NCI-H2227 treated with DMSO at 0.1 percent for 48 hours (cell line): ENCODE measurements at regions not wholly inside any gene's neighbourhood (a gene's known extent, or its start where the extent isn't known, plus 50 kb on each side); places are given as distances from the start of the nearest gene placed in this dataset.

Source experiments
- DNase-seq: peaks from one replicate; lab custom pipeline; 2025; lab: John Stamatoyannopoulos, UW

DNA sequence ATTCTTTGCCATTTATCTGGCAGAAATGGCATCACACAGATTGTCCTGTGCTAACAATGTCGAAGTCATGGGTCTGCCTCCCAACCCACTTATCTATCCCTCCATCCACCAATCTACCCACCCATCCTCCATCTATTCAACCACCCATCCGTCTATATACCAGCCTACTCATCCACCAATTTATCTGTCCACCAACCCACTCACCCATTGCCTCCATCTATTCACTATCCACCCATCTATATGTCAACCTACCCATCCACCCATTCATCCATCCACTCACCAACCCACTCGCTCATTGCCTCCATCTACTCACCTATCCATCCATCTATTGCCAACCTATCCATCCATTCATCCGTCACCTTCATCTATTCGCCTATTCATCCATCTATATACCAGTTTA lies 521.2 kb downstream of the SHQ1 start:
- DNase-seq = no peak

- DNase-seq = no peak
These were observed 523.9 kb downstream of the SHQ1 start for GRCh38 chr3:72324253-72324811.

DNA sequence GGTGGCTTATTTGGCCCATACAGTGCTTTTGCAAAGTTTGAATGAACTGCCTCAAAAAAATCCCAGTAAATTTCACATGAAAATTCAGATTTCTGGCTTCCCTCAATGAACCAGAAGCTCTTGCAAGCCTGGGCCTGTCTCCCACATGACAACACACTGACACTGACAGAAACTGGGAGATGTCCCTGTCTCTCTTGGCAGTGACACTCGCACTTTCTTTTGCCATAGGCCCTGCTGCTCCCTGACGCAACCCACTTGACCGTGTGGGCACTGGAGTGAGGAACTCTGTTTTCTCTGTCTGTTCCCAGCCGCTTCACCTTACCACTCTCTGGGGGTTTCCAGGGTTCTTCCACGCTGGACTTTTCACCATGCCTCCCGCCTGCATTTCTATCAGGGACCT lies 524.5 kb downstream of the SHQ1 start:
- no peak for DNase-seq

DNA sequence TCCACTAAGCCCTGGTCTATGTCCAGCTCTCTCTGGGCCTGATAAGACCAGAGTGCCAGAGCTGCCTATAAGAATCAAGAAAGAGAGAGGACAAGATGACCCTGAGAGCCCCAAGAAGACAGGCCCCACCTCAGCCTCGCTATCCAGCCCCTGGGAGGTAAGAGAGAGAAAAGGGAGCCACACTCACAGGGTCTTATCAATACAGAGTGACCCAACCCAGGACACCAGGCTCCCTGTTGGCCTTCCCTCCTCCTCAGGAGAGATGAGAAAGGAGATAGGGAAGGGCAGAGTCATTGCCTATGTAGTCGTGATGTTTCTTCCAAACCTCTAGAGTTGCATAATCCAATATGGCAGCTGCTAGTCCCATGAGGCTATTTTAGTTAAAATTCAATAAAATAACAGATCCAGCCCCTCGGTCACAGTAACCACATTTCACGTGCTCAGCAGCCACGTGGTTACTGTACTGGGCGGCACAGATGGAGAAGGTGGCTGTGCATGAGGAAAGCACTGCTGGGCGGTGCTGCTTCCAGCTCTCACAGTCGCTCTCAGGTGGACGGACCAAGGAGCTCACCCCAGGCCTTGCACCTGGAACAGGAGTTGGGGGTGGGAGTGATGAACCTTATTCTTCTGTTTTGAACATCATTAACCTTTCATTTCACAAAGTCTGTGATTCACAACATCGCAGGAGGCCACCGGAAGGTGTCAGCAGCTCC lies 525.8 kb downstream of the SHQ1 start:
- no peak for DNase-seq

GRCh38 chr3:72320955-72321303 lies 527.3 kb downstream of the SHQ1 start:
- no peak for DNase-seq

DNA sequence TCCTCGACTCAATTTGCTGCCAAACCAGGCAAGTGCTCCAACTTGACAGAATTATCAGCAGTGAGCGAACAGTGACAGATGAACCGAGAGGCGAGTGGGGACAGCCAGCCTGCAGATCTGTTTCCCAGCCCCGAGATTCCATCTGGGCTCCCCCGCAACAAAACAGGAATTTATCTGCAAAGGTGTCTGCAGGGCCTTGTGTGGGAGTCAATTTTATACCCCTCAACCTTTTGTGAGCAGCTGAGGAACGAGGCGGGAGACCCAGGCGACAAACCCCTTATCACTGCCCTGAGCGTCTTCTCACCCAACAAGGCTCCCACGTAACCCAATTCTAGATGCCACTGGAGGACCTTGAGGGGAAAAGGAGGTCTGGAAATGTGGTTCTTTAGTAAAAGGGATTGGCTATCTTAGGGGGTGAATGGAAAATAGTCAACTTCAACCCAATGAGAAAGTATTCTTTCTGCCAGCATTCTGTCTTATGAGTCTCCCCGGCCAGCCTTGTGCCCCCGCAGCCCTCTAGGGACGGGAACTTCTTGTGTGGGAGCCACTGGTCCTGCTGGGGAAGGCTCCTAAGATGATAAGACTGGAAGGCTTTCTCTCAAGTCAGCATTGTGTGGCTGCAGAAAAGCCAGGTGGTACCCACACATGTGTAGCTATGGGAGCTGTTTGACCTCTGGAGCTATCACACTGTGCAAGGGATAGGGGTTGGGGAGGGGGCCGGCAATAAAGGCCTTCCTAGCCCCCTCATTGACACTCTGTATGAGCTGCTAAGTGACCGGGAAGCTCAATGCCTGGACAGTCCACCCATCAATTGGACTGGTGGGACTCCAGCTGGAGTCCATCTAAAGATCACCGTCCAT lies 527.9 kb downstream of the SHQ1 start:
- no peak for DNase-seq

DNA sequence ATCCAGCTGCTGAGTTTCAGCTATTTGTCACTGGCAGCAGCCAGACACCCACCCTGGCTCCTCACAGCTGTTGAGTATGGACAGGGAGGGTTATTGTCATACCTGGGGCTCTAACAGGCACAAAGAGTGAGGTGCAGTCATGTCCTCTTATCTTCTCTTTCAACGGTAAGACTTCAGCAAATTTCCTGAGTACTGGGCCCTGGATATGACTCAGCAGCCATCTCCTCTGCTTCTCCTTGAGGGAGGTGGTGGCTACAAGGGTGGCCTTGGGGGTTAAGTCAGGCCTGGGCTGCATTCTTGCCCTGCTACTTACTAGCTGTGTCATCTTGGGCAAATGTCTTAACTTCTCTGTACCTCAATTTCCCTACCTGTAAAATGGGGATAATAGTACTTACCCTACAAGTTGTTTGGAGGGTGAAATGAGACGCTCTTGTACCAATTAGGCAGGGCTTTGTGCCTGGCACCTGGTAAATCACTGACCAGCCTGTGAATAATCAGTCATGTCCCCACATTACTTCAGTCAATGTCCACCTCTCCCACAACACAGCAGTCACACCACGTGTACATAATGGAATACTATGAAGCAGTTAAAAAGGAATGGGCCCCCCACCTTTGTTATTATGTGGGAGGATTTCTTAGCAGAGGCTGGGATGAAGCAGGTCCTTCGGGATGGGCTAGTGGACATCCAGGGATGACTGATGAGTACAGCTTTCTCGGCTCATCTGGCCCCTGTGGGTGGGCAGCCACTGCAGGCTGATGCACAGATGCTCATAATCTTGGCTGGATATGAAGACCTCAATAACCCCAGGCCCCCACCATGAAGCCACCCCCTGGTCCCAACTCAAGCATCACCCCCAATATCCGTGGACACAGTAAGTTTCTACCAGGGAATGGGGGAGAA lies 528.8 kb downstream of the SHQ1 start:
- no peak for DNase-seq

GRCh38 chr3:72318504-72319193 lies 529.6 kb downstream of the SHQ1 start:
- no peak for DNase-seq

- DNase-seq = no peak
These were observed 530.8 kb downstream of the SHQ1 start for GRCh38 chr3:72317491-72317890.

DNA sequence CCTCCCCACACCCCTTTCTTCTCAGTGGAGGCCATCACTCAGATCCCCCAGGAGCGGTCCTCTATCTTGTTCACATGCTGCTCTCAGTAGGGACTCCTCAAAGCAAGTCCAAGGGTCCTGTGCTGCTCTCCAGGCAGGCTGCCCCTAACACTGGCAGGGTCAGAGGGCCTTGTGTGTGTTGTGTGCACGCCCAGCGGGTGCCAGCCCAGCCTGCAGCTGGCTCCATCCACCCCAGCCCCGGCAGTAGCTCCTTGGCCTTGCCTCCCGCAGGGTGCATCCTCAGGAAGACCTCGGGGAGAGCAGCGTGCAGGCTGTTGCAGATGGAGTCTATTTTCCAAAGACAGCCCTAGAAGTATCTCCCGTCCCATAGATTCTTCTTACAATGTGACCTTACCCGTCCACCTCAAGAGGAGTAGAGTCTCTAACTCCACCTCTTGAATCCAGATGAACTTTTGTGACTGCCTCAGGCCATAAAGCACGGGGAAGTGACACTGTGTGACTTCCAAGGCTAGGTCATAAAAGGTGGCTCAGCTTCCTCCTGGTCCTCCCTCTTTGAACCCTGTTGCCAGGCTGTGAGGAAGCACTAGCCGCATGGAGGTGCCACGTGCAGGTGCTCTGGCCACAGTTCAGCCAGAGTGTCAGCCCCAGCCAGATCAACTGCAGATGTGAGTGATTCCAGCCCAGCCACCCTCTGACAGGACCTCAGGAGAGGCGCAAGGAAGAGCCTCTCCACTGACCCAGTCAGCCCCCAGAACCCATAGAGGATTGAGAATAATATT lies 531.6 kb downstream of the SHQ1 start:
- DNase-seq = no peak

DNA sequence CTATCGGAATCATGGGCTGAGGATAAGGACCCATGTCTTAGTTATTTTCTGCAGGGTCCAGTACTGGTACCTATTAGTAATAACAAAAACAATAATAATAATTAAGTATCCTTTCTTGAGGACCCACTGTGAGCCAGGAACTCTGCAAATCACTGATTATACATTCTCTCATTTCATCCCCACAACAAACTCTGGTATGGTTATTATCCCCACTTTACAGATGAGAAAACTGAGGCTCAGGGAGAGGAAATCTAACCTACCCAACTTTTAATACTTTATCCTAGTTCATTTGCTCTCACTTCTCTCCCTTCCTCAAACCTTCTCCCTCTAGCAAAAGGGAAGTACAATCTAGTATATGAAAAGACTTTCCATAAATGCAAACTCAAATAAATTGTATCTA lies 528.4 kb upstream of the PROK2 start:
- no peak for DNase-seq

- no peak for DNase-seq
These were observed 527.4 kb upstream of the PROK2 start for GRCh38 chr3:72312339-72312738.

DNA sequence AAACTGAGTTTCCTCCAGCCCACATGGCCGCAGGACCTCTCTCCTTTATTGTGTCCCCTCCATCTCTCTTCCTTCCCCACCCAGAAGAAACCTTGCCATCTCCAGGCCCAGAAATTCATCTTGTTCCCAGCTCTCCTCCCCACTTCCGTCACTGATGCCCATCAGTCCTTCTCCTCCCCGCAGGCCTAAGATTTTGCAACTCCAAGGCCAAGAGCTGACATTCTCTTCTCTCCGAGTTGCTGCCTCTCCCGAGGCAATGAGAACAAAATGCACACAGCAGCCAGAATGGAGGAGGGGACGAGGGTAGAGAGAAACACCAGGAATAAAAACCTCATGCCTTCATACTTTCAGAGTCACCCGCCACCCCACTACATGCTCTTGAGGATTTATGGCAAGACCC lies 526.5 kb upstream of the PROK2 start:
- no peak for DNase-seq

- DNase-seq = no peak
These were observed 525.8 kb upstream of the PROK2 start for GRCh38 chr3:72310419-72311380.

DNA sequence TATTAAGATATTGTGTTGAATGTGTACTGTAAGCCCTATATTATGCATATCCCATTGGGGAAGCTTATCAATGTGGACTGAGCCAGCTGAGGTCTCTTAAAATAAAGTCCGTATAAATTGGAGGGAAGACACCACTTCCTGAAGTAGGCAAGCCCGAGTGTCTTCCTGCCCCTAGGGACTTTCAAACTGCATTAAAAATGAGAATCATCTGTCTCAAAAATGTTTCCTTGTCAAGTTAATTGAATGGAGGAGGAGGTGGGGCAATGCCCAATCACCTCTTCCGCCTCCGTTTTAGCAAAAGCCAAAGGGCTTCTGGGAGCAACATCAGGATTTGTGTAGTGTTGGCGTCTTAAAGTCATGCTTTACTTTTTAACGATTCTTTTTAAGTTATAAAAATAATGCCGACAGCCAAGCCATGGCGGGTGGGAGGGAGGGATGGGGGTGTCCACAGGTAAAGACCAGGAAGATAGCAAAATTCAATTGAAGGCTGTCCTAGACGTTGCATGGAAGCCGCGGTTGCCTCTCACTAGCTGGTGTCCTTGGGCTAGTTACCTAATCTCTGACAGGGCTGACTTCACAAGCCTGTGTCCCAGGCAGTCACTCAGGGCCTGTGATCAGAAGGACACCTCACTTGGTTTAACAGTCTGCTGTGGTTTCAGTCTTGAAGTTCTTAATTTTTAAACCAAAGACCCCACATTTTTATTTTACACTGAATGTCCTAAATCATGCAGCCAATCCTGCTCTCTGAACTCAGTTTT lies 524.9 kb upstream of the PROK2 start:
- DNase-seq = no peak

DNA sequence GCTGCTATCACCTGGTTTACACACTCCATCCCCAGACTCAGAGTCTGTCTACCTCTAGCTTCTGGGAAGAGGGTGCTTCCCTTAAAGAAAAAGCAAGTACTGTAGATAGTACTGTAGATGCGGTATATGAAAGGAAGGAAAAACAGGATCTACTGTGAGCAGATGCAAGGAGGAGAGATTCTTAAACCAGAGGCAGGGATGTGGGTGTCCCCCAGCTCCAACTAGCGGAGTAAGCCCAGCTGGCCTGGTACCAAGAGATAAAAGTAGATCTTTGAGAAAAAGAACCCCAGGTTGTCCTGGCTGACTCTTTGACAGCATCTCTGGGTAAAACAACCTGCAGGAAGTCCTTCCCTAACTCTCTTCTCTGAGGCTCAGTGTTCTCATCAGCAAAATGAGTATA lies 523.7 kb upstream of the PROK2 start:
- DNase-seq = no peak

GRCh38 chr3:72307438-72308115 lies 522.6 kb upstream of the PROK2 start:
- no peak for DNase-seq

- DNase-seq = peak; percentile 32
These were observed 521.9 kb upstream of the PROK2 start for GRCh38 chr3:72306800-72307341.
